ENCODE measurements at regions not wholly inside any gene's neighbourhood (a gene's known extent, or its start where the extent isn't known, plus 50 kb on each side); places are given as distances from the start of the nearest gene placed in this dataset.

DNA sequence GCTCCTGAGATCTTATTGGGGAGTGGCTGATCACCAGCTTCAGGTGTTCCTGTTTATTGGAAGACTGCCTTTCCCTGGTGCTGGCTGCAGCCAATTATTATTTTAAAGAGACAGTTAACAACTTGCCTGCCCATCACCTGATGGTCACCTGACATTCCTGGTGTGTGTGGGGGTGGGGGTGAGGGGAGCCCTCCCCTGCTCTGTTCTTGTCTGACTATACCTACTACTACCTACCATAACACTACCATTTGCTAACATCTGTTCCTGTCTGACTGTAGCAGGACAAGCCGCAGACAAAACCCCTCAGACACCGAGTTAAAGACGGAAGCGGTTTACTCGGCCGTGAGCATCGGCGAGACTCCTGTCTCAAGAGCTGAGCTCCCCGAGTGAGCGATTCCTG, 54.9 kb upstream of the NBPF3 start:
- TF ChIP-seq, protein P1, sequence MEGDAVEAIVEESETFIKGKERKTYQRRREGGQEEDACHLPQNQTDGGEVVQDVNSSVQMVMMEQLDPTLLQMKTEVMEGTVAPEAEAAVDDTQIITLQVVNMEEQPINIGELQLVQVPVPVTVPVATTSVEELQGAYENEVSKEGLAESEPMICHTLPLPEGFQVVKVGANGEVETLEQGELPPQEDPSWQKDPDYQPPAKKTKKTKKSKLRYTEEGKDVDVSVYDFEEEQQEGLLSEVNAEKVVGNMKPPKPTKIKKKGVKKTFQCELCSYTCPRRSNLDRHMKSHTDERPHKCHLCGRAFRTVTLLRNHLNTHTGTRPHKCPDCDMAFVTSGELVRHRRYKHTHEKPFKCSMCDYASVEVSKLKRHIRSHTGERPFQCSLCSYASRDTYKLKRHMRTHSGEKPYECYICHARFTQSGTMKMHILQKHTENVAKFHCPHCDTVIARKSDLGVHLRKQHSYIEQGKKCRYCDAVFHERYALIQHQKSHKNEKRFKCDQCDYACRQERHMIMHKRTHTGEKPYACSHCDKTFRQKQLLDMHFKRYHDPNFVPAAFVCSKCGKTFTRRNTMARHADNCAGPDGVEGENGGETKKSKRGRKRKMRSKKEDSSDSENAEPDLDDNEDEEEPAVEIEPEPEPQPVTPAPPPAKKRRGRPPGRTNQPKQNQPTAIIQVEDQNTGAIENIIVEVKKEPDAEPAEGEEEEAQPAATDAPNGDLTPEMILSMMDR (conservative IDR thresholded peaks at IDR 0.05; ENCODE audit: low read length), result no peak
- TF ChIP-seq EZH2phosphoT487 (IDR thresholded peaks at IDR 0.05; ENCODE audit: borderline replicate concordance), result no peak

All from Loucy (cell line).